ENCODE measurements at regions not wholly inside any gene's neighbourhood (a gene's known extent, or its start where the extent isn't known, plus 50 kb on each side); places are given as distances from the start of the nearest gene placed in this dataset.
"Not testable (repeated sequence)": the region's sequence is repeated elsewhere in the genome, so short reads cannot be mapped to it uniquely, and the experiment has no call there.

DNA sequence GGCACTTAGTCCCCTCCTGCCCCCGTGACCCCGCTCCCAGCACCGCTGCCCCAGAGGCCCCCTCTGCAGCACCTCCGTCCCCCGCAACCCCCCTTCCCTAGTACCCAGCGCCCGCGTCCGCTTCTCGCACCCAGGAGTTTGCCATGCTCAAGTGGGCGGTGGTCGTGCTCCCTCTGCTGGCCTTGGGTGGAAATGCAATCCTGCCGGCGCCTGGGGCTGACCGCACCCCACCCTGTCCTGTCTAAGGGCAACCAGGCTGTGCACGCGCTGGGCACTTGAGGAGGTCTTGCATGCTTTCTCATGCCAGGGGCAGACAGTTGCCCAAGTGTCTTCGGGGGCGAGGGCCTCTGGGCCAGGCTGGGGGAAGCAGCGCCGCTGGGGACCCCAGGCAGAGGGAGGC lies 1544.9 kb upstream of the USP9Y start:
- not testable (repeated sequence) for DNase-seq (ENCODE audit: low spot score)

DNA sequence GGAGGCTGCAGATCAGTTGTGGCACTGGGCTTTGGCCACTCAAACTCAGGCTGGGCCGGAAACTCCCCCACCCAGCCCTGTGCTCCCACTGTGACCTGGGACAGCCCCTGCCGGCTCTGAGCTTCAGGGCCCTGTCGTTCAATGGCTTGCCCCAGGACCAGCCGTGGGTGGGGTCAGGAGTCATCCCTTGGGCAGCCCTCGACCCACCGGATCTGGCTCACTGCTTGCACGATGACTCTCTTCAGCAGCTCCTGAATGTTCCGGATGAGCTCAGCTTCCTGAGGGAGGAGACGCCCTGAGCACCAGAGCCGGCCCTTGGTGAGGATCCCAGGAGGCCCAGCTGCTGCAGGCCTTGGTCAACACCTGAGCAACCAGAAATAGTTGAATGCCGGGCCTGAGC lies 1544.2 kb upstream of the USP9Y start:
- DNase-seq (ENCODE audit: low spot score): not testable (repeated sequence)

GRCh38 chrY:11177033-11177432 lies 1524.0 kb upstream of the USP9Y start:
- DNase-seq (ENCODE audit: low spot score): not testable (repeated sequence)

- DNase-seq (ENCODE audit: low spot score): not testable (repeated sequence)
Measured at GRCh38 chrY:11201133-11201532, 1499.9 kb upstream of the USP9Y start.

DNA sequence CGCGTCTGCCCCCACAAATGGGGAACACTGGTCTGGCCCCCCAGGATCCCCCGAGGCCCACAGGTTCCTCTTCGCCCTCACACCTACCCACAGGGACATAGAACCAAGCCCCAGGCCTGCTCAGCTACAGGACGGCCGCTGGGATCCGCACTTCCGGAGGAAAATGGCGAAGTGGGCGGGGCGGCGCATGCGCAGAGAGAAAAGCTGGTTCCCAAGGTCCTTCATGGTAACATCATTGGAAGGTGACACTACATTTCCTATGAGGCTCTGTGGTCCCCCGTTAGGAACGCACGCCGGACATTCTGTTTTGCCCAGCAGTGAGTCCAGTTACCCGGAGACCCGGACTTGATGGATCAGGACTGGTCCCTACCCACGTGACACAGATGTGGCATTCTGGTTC lies 1486.2 kb upstream of the USP9Y start:
- not testable (repeated sequence) for DNase-seq (ENCODE audit: low spot score)
